ENCODE measurements at regions not wholly inside any gene's neighbourhood (a gene's known extent, or its start where the extent isn't known, plus 50 kb on each side); places are given as distances from the start of the nearest gene placed in this dataset.

DNA sequence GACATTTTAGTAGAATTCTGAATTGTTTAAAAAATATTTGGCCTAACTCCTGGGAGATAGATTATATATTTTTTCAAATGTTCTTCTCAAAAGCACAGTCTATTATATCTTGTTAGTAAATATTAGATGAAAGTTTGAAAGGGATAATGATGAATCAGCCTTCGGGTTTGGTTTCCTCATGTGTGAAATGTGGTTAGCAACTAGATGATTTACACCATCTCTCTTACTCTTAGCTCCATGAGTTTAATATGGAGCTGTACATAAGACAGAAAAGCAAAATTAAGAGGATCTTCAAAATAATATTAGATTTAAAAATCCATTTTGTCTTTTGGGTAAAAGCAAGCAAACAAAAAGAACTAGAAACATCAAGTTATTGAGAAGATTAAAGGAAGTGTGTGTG is 120.8 kb upstream of the SFRP2 start:
- H3K4me3 ChIP-seq = no peak overlapping the region
- no peak overlapping the region for H3K27ac ChIP-seq
- 65 to 72% methylated on average over 1 of the region's 1 CpG for WGBS, 2 donors
- intact Hi-C loops (cut with DNase I; ENCODE audit: low total_unique reads) = no loop called here
- no peaks in the 10 kb centered on the region for H3K36me3 ChIP-seq (ENCODE audit: low read depth, missing control alignments)
- H3K9me3 ChIP-seq = no peaks in the 10 kb centered on the region
- no peaks in the 10 kb centered on the region for H3K4me1 ChIP-seq
- TF ChIP-seq POLR2A (IDR thresholded peaks at IDR 0.05) = no peak
- TF ChIP-seq CTCF (IDR thresholded peaks at IDR 0.05) = no peak
- no peaks in the 10 kb centered on the region for H3K27me3 ChIP-seq
- no peak for DNase-seq

DNA sequence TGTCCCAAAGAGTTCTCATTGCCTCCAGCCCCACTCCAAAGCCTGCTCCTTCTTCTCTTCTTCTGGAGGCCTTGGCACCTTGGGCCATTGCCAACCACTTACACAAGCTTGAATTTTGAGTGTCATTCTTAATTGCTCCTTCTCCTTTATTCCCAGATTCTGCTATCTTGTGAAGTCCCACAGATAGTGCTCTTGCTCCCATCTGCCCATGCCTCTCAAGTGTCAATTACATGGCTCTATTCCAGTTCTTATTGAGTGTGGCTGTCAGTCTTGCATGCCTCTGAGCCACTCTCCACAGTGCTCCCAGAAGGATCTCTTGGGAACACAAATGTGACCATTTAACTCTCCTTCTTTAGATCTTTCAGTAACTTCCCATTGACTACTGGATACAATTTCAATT is 117.3 kb upstream of the SFRP2 start:
- no peak overlapping the region for H3K4me3 ChIP-seq
- H3K9me3 ChIP-seq = no peaks in the 10 kb centered on the region
- DNase-seq = no peak
- TF ChIP-seq CTCF (IDR thresholded peaks at IDR 0.05) (no peak), POLR2A (IDR thresholded peaks at IDR 0.05) (no peak)
- no peak overlapping the region for H3K27ac ChIP-seq
- no peaks in the 10 kb centered on the region for H3K4me1 ChIP-seq
- H3K27me3 ChIP-seq = no peaks in the 10 kb centered on the region
- intact Hi-C loops (cut with DNase I; ENCODE audit: low total_unique reads) = no loop called here
- no peaks in the 10 kb centered on the region for H3K36me3 ChIP-seq (ENCODE audit: low read depth, missing control alignments)

GRCh38 chr4:153905231-153905630 is 116.3 kb upstream of the SFRP2 start:
- Histone ChIP-seq H3K27ac (no peak overlapping the region), H3K27me3 (no peaks in the 10 kb centered on the region), H3K9me3 (no peaks in the 10 kb centered on the region), H3K36me3 (ENCODE audit: low read depth, missing control alignments) (no peaks in the 10 kb centered on the region), H3K4me1 (no peaks in the 10 kb centered on the region), H3K4me3 (no peak overlapping the region)
- no peak for DNase-seq
- whole genome bisulfite sequencing, 2 donors = 79 to 83% methylated on average over 7 of the region's 7 CpGs
- intact Hi-C loops (cut with DNase I; ENCODE audit: low total_unique reads) = no loop called here
- no peak for TF ChIP-seq CTCF (IDR thresholded peaks at IDR 0.05)
- no peak for TF ChIP-seq POLR2A (IDR thresholded peaks at IDR 0.05)

- WGBS, 2 donors = 72 to 82% methylated on average over 5 of the region's 5 CpGs
- H3K9me3 ChIP-seq = no peaks in the 10 kb centered on the region
- H3K27me3 ChIP-seq = no peaks in the 10 kb centered on the region
- DNase-seq = no peak
- no peak overlapping the region for H3K4me3 ChIP-seq
- no peak overlapping the region for H3K27ac ChIP-seq
- intact Hi-C loops (cut with DNase I; ENCODE audit: low total_unique reads) = no loop called here
- no peaks in the 10 kb centered on the region for H3K36me3 ChIP-seq (ENCODE audit: low read depth, missing control alignments)
- TF ChIP-seq POLR2A (IDR thresholded peaks at IDR 0.05) = no peak
- no peak for TF ChIP-seq CTCF (IDR thresholded peaks at IDR 0.05)
- no peaks in the 10 kb centered on the region for H3K4me1 ChIP-seq
Measured at GRCh38 chr4:153904011-153904410, 115.1 kb upstream of the SFRP2 start.

GRCh38 chr4:153901220-153901619 is 112.3 kb upstream of the SFRP2 start:
- Histone ChIP-seq H3K9me3 (no peaks in the 10 kb centered on the region), H3K27ac (no peak overlapping the region), H3K27me3 (no peaks in the 10 kb centered on the region), H3K4me3 (no peak overlapping the region), H3K4me1 (no peaks in the 10 kb centered on the region), H3K36me3 (ENCODE audit: low read depth, missing control alignments) (no peaks in the 10 kb centered on the region)
- no peak for DNase-seq
- no peak for TF ChIP-seq CTCF (IDR thresholded peaks at IDR 0.05)
- no peak for TF ChIP-seq POLR2A (IDR thresholded peaks at IDR 0.05)
- intact Hi-C loops (cut with DNase I; ENCODE audit: low total_unique reads) = no loop called here
- WGBS, 2 donors = 81 to 87% methylated on average over 2 of the region's 2 CpGs

Measured in testis (tissue), 2 donors.